ENCODE measurements at regions not wholly inside any gene's neighbourhood (a gene's known extent, or its start where the extent isn't known, plus 50 kb on each side); places are given as distances from the start of the nearest gene placed in this dataset.
A peak's percentile ranks its signal among the peaks of the same experiment; 100 is the strongest.

DNA sequence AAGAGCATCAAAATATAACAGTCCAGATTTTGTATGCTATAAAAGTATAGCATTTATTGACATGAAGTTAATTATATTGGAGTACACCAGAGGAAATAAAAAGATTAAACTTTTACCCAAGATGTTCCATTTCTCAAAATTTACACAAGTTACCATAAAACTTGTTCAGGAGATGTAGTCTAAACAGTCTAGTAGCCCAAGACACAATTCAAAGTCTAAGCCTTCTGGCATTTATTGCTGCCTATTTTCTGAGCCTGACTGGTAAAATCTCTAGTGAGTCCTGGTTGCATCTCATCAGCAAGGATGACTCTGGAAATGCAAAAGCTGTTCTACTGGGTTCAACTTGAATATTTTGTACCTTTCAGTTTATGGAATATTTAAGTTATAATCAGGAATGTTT lies 468.7 kb downstream of the PDCD6IP start:
- TF ChIP-seq, protein P1, sequence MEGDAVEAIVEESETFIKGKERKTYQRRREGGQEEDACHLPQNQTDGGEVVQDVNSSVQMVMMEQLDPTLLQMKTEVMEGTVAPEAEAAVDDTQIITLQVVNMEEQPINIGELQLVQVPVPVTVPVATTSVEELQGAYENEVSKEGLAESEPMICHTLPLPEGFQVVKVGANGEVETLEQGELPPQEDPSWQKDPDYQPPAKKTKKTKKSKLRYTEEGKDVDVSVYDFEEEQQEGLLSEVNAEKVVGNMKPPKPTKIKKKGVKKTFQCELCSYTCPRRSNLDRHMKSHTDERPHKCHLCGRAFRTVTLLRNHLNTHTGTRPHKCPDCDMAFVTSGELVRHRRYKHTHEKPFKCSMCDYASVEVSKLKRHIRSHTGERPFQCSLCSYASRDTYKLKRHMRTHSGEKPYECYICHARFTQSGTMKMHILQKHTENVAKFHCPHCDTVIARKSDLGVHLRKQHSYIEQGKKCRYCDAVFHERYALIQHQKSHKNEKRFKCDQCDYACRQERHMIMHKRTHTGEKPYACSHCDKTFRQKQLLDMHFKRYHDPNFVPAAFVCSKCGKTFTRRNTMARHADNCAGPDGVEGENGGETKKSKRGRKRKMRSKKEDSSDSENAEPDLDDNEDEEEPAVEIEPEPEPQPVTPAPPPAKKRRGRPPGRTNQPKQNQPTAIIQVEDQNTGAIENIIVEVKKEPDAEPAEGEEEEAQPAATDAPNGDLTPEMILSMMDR (IDR thresholded peaks at IDR 0.05; ENCODE audit: low read depth, low read length): no peak
- no peak overlapping the region for H3K4me3 ChIP-seq (replicated peaks in 1 of 2; ENCODE audit: low read depth in 2 of 2, low read length in 2 of 2)
- DNase-seq (ENCODE audit: low read depth in 2 of 2): no peak

DNA sequence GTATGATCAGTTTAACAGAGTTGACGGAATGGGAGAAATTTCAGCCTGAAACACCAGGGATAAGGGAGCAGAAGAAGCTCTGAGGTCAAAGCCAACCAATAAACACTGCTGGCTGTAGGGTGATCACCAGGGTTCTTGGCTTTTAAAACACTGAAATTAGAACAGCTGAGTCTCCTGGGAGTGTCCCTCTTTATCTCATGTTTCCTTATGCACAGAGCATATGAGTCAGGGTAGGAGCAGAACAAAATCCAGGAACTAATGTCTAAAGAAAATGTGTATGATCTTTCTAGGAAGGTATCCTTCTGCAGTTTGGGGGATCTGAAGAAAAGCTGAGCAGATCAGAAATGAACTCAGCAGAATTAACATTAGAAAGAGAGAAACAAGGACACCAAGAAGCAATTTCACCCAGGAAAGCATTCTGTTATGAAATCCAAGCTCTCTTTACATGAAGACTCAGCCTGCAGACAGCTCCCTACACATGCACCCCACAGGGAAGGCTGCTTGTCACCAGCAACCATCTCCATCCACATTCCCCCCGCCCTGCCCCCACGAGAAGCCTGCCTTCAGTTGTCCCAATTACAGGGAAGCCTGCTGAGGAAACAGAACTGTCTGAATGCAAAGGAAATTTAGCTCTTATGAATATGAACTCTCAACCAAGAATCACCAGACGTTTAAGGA lies 469.7 kb downstream of the PDCD6IP start:
- DNase-seq (ENCODE audit: low read depth in 2 of 2): peak in 1 of 2 donors; percentile 55
- H3K4me3 ChIP-seq (replicated peaks in 1 of 2; ENCODE audit: low read depth in 2 of 2, low read length in 2 of 2): no peak overlapping the region
- TF ChIP-seq, protein P1 (IDR thresholded peaks at IDR 0.05; ENCODE audit: low read depth, low read length): no peak

DNA sequence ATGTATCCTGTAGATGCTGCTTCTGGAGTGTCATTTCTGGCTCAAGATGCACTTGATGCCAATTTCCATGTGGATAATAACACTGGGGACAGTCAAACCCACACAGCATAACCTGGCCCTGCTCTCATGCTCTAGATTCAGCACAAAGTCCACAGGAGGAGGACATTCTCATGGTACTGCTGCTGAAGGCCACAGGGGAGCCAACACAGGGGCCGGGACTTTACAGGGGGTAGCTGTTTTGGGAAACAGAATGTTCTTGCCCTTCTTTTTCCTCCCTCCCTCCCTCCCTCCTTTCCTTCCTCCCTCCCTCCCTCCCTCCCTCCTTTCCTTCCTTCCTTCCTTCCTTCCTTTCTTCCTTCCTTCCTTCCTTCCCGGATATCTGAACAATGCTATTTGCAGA lies 477.4 kb downstream of the PDCD6IP start:
- DNase-seq (ENCODE audit: low read depth in 2 of 2): no peak
- H3K4me3 ChIP-seq (replicated peaks in 1 of 2; ENCODE audit: low read depth in 2 of 2, low read length in 2 of 2): no peak overlapping the region
- TF ChIP-seq, protein P1 (IDR thresholded peaks at IDR 0.05; ENCODE audit: low read depth, low read length): no peak

DNA sequence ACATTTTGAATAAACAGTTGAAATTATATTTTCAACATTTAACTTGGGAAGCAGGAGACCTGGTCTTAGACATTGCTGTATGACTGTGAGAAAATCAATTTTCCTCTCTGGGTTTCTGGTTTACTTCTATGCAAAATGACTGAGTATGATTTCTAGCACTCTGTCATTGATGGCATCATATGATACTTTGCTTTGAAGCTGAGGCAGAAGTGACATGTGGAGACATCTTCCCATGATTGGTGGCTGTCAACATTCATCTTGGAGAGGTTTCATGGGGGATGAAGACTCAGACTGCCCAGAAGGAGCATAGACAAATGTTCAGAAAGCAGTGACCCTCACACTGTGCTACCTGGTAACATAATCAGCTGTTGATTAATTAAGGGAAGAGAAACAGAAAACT lies 477.9 kb downstream of the PDCD6IP start:
- TF ChIP-seq, protein P1 (IDR thresholded peaks at IDR 0.05; ENCODE audit: low read depth, low read length): no peak
- DNase-seq (ENCODE audit: low read depth in 2 of 2): no peak
- no peak overlapping the region for H3K4me3 ChIP-seq (replicated peaks in 1 of 2; ENCODE audit: low read depth in 2 of 2, low read length in 2 of 2)

DNA sequence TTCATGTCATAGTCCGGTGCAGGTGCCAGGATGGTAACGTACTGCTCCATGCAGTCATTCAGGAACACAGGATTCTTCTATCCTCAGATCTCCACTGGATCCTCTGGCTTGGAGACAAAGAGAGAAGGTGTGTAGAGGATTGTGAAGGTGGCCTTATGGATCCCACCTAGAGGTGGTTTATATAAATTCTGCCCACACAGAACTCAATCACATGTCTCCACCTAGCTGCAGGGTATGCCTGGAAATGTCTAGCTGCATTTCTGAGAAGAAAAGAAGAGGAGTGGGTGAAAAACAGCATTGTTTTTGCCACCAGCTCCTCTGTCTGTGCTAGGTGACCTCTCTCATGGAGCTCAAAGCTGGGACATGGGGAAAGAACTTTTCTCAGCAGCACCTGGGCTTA lies 478.7 kb downstream of the PDCD6IP start:
- TF ChIP-seq, protein P1 (IDR thresholded peaks at IDR 0.05; ENCODE audit: low read depth, low read length): no peak
- no peak overlapping the region for H3K4me3 ChIP-seq (replicated peaks in 1 of 2; ENCODE audit: low read depth in 2 of 2, low read length in 2 of 2)
- no peak for DNase-seq (ENCODE audit: low read depth in 2 of 2)

DNA sequence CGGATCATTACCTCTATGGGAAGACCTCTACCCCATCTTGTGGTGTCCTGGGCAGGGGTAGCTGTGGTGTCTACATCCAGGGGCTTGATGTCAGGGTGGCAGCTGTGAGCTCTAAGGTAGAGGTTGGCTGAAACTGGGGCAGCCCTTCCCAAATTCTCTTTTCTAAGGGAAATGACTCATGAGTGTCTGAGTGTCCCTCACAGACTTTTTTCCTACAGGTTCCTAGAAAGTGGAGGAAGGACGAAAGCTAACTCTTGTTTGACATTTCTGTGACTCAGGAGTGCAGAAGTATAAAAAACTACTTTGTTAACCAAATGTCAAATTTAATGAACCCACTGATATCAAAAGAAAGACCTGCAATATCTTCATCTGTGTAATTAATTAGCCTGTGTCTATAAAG lies 481.5 kb downstream of the PDCD6IP start:
- no peak overlapping the region for H3K4me3 ChIP-seq (replicated peaks in 1 of 2; ENCODE audit: low read depth in 2 of 2, low read length in 2 of 2)
- TF ChIP-seq, protein P1 (IDR thresholded peaks at IDR 0.05; ENCODE audit: low read depth, low read length): no peak

DNA sequence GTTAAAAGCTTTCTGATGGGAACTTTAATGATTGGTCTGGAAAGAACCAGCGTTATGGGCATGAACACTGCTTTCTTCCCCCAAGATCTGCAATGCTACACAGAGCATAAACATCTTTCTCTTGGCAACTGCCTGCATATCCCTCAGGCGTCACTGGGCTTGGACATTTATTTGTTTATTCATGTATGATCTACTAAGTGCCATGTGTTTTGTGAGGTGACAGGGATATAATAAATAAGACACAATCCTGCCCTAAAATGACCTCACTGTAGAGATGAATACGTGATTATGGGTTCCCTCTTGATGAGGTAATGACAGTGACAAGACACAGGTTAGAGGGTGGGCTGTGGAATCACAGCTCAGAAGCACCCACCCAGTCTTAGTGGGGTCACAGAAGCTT lies 485.3 kb downstream of the PDCD6IP start:
- TF ChIP-seq, protein P1 (IDR thresholded peaks at IDR 0.05; ENCODE audit: low read depth, low read length): no peak
- no peak for DNase-seq (ENCODE audit: low read depth in 2 of 2)
- no peak overlapping the region for H3K4me3 ChIP-seq (replicated peaks in 1 of 2; ENCODE audit: low read depth in 2 of 2, low read length in 2 of 2)

More for the DNA sequence above, 481.5 kb downstream of the PDCD6IP start:
- no peak for DNase-seq (ENCODE audit: low read depth in 2 of 2)
